SK-N-SH treated with all-trans-retinoic acid at 6 μM for 48 hours (cell line): ENCODE measurements at regions not wholly inside any gene's neighbourhood (a gene's known extent, or its start where the extent isn't known, plus 50 kb on each side); places are given as distances from the start of the nearest gene placed in this dataset.

Experiments used
- ATAC-seq: fragments of 200-7000 bp; cut with Tn5 transposase; 3 replicates; pipeline ENCODE4 v1.9.1; 2020; ENCODE audit warnings: mild to moderate bottlenecking, moderate library complexity
- ARNTL ChIP-seq: fragments of 450-650 bp; formaldehyde crosslinking; IDR thresholded peaks from 2 replicates; pipeline ENCODE4 v1.5.0; 2020; ENCODE audit warnings: low read depth, mild to moderate bottlenecking, moderate library complexity, borderline replicate concordance
- BACH2 ChIP-seq: fragments of 250-450 bp; sonication (Bioruptor Pico); IDR thresholded peaks from 2 replicates; pipeline ENCODE4 v1.9.0; 2021; ENCODE audit warnings: mild to moderate bottlenecking, borderline replicate concordance
- CSDC2 ChIP-seq: fragments of 250-450 bp; sonication (Bioruptor Pico); IDR thresholded peaks from 2 replicates; pipeline ENCODE4 v1.5.0; 2020; ENCODE audit warnings: mild to moderate bottlenecking, moderate library complexity
- ESRRG ChIP-seq: fragments of 250-450 bp; sonication (Bioruptor Pico); IDR thresholded peaks from 2 replicates; pipeline ENCODE4 v1.6.1; 2021; ENCODE audit warnings: mild to moderate bottlenecking
- GLIS3 ChIP-seq: fragments of 250-450 bp; sonication (Bioruptor Pico); IDR thresholded peaks from 2 replicates; pipeline ENCODE4 v1.5.0; 2020; ENCODE audit warnings: mild to moderate bottlenecking, moderate library complexity
- ISL1 ChIP-seq: fragments of 250-450 bp; sonication (Bioruptor Pico); IDR thresholded peaks from 2 replicates; pipeline ENCODE4 v2.1.2; 2022; ENCODE audit warnings: mild to moderate bottlenecking, moderate library complexity
- OSR1 ChIP-seq: fragments of 250-450 bp; sonication (Bioruptor Pico); IDR thresholded peaks from 2 replicates; pipeline ENCODE4 v1.8.0; 2022; ENCODE audit warnings: moderate library complexity, mild to moderate bottlenecking, inconsistent platforms
- PPARA ChIP-seq: fragments of 250-450 bp; sonication (Bioruptor Pico); IDR thresholded peaks from 2 replicates; pipeline ENCODE4 v1.5.0; 2020; ENCODE audit warnings: mild to moderate bottlenecking, borderline replicate concordance
- RARB ChIP-seq: fragments of 250-450 bp; sonication (Bioruptor Pico); IDR thresholded peaks from 2 replicates; pipeline ENCODE4 v1.8.0; 2021; ENCODE audit warnings: mild to moderate bottlenecking, moderate library complexity
- SNAI2 ChIP-seq: fragments of 250-450 bp; sonication (Bioruptor Pico); IDR thresholded peaks from 2 replicates; pipeline ENCODE4 v1.5.0; 2020; ENCODE audit warnings: mild to moderate bottlenecking, moderate library complexity
- TCF4 ChIP-seq: fragments of 250-450 bp; sonication (Bioruptor Pico); IDR thresholded peaks from 2 replicates; pipeline ENCODE4 v1.8.0; 2021; ENCODE audit warnings: mild to moderate bottlenecking, moderate library complexity, borderline replicate concordance
- TOX ChIP-seq: fragments of 250-450 bp; sonication (Bioruptor Pico); IDR thresholded peaks from 2 replicates; pipeline ENCODE4 v1.8.0; 2021; ENCODE audit warnings: mild to moderate bottlenecking, moderate library complexity, borderline replicate concordance
- ZC3H10 ChIP-seq: fragments of 250-450 bp; sonication (Bioruptor Pico); IDR thresholded peaks from 2 replicates; pipeline ENCODE4 v1.5.1; 2021; ENCODE audit warnings: mild to moderate bottlenecking, moderate library complexity
- ZFP3 ChIP-seq: fragments of 250-450 bp; sonication (Bioruptor Pico); IDR thresholded peaks from 2 replicates; pipeline ENCODE4 v1.5.0; 2020; ENCODE audit warnings: mild to moderate bottlenecking, moderate library complexity
- ZFP30 ChIP-seq: fragments of 450-650 bp; formaldehyde crosslinking; IDR thresholded peaks from 2 replicates; pipeline ENCODE4 v1.5.0; 2022; ENCODE audit warnings: mild to moderate bottlenecking, moderate library complexity
- ZNF565 ChIP-seq: fragments of 450-650 bp; formaldehyde crosslinking; conservative IDR thresholded peaks from 2 replicates; pipeline ENCODE4 v1.5.0; 2020; ENCODE audit warnings: low read depth, mild to moderate bottlenecking, moderate library complexity
- ZNF70 ChIP-seq: fragments of 450-650 bp; formaldehyde crosslinking; IDR thresholded peaks from 2 replicates; pipeline ENCODE4 v1.5.0; 2020; ENCODE audit warnings: mild to moderate bottlenecking, moderate library complexity
- ZNF8 ChIP-seq: fragments of 450-650 bp; formaldehyde crosslinking; IDR thresholded peaks from 2 replicates; pipeline ENCODE4 v1.5.0; 2020; ENCODE audit warnings: mild to moderate bottlenecking, moderate library complexity
- TF ChIP-seq, protein P1 (sequence below): fragments of 250-450 bp; sonication (Bioruptor Pico); IDR thresholded peaks from 2 replicates; pipeline ENCODE4 v1.8.0; 2021; ENCODE audit warnings: low read depth, mild to moderate bottlenecking, moderate library complexity, borderline replicate concordance
- TF ChIP-seq, protein P2 (sequence below): fragments of 250-450 bp; sonication (Bioruptor Pico); IDR thresholded peaks from 2 replicates; pipeline ENCODE4 v1.8.0; 2020; ENCODE audit warnings: mild to moderate bottlenecking, moderate library complexity, borderline replicate concordance
- TF ChIP-seq, protein P3 (sequence below): fragments of 250-450 bp; sonication (Bioruptor Pico); IDR thresholded peaks from 2 replicates; pipeline ENCODE4 v1.5.1; 2021; ENCODE audit warnings: mild to moderate bottlenecking, moderate library complexity
- TF ChIP-seq, protein P4 (sequence below): fragments of 250-450 bp; sonication (Bioruptor Pico); IDR thresholded peaks from 2 replicates; pipeline ENCODE4 v1.5.0; 2020; ENCODE audit warnings: mild to moderate bottlenecking, moderate library complexity
- TF ChIP-seq, protein P5 (sequence below): fragments of 250-450 bp; sonication (Bioruptor Pico); IDR thresholded peaks from 2 replicates; pipeline ENCODE4 v1.5.1; 2020; ENCODE audit warnings: low read depth, mild to moderate bottlenecking, moderate library complexity

DNA sequence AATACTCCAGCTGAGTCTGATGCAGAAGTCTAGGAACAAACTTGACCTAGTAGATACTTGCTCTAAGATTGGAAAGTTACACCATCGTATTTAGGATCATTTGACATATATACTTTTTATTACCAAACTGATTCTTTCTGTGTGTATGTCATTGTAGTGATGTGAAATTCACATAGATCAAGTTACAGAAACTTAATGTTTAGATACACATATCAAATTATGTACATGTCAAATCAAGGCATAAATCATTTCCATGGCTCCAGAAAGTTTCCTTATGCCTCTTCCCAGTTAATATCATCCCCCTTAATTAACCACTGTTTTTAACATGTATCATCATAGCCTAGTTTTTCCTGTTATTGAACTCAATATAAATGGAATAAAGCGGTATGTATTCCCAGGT lies 292.0 kb upstream of the CDH11 start:
- ATAC-seq = no peak; the same call in 2 of the 3 replicates
- TF ChIP-seq ZFP30 (CRISPR knock-in tag) (no peak), ZC3H10 (CRISPR knock-in tag) (peak; percentile 39; the same call in 1 of the 2 replicates)
- TF ChIP-seq, all 23 proteins: peak for 1

DNA sequence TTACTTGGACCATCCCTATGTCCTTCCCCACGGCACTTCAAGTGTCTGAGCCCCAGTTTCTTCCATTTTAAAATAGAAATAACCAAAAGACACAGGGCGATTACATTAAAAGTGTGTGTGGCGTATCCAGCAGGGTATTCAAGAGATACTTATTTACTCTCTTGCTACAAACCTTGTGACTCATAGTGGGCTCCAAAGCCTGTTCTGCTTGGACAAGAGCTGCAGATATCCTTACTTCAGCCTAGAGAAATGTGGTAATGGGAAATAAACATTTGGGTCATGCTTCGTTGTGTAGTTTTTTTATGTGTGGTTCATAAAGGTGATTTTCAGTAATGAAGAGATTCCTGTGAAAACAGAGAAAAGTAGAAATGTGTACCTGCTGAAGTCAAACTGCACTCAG lies 288.9 kb upstream of the CDH11 start:
- no peak for ATAC-seq
- no peak for TF ChIP-seq ESRRG (CRISPR knock-in tag)
- no peak for TF ChIP-seq CSDC2 (CRISPR knock-in tag)

DNA sequence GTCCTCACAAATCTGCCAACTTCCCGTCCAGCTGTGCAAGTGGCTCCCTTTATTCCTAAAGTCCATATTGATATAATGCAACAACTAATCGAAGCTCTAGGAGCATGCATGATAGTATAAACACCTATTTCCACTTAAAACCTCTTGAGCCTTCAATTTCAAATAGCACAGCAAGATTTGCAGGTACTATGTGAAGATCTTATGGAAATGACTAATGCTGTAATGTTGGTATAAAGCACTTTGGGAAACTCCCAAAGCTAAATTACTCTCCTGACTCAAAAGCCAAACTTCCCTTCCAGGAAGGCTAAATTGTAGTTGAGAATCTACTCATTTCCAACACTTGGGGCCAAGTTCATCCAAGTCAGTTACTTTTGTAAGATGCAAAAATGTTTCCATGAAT lies 287.6 kb upstream of the CDH11 start:
- ATAC-seq = no peak
- TF ChIP-seq ZNF565 (CRISPR knock-in tag) (no peak), ISL1 (no peak), CSDC2 (CRISPR knock-in tag) (no peak), PPARA (CRISPR knock-in tag) (no peak), ARNTL (CRISPR knock-in tag) (no peak), BACH2 (no peak), ZFP3 (CRISPR knock-in tag) (no peak), TCF4 (CRISPR knock-in tag) (no peak), ZNF8 (CRISPR knock-in tag) (no peak), SNAI2 (CRISPR knock-in tag) (no peak), TOX (CRISPR knock-in tag) (no peak), ZFP30 (CRISPR knock-in tag) (no peak), ZNF70 (CRISPR knock-in tag) (no peak), RARB (no peak), ESRRG (CRISPR knock-in tag) (no peak), OSR1 (no peak), GLIS3 (CRISPR knock-in tag) (no peak)
- TF ChIP-seq, protein P1, sequence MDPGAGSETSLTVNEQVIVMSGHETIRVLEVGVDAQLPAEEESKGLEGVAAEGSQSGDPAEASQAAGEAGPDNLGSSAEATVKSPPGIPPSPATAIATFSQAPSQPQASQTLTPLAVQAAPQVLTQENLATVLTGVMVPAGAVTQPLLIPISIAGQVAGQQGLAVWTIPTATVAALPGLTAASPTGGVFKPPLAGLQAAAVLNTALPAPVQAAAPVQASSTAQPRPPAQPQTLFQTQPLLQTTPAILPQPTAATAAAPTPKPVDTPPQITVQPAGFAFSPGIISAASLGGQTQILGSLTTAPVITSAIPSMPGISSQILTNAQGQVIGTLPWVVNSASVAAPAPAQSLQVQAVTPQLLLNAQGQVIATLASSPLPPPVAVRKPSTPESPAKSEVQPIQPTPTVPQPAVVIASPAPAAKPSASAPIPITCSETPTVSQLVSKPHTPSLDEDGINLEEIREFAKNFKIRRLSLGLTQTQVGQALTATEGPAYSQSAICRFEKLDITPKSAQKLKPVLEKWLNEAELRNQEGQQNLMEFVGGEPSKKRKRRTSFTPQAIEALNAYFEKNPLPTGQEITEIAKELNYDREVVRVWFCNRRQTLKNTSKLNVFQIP (CRISPR knock-in tag) = no peak
- TF ChIP-seq, protein P2, sequence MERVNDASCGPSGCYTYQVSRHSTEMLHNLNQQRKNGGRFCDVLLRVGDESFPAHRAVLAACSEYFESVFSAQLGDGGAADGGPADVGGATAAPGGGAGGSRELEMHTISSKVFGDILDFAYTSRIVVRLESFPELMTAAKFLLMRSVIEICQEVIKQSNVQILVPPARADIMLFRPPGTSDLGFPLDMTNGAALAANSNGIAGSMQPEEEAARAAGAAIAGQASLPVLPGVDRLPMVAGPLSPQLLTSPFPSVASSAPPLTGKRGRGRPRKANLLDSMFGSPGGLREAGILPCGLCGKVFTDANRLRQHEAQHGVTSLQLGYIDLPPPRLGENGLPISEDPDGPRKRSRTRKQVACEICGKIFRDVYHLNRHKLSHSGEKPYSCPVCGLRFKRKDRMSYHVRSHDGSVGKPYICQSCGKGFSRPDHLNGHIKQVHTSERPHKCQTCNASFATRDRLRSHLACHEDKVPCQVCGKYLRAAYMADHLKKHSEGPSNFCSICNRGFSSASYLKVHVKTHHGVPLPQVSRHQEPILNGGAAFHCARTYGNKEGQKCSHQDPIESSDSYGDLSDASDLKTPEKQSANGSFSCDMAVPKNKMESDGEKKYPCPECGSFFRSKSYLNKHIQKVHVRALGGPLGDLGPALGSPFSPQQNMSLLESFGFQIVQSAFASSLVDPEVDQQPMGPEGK (CRISPR knock-in tag) = no peak

DNA sequence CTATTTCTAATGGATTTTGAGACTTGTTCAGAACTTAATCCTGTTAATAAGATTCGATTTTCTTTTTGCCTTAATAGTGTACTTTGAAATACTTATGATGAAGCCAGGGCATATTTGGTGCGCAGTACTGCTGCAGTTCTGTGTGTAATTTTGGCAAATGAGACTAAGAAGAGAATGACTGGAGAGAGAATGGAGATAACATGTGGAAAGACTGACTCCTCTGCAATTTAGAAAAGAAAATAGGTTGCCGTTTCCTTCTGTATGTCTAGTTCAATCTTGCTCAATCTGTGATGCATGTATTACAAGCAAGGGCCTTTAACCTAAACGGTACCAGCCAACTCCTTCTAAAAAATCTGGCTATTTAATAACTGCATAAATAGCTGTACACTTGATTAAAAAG lies 285.1 kb upstream of the CDH11 start:
- no peak for ATAC-seq
- TF ChIP-seq ESRRG (CRISPR knock-in tag) (no peak), OSR1 (no peak), ZFP30 (CRISPR knock-in tag) (no peak), TCF4 (CRISPR knock-in tag) (no peak), ISL1 (no peak), ZC3H10 (CRISPR knock-in tag) (no peak)

DNA sequence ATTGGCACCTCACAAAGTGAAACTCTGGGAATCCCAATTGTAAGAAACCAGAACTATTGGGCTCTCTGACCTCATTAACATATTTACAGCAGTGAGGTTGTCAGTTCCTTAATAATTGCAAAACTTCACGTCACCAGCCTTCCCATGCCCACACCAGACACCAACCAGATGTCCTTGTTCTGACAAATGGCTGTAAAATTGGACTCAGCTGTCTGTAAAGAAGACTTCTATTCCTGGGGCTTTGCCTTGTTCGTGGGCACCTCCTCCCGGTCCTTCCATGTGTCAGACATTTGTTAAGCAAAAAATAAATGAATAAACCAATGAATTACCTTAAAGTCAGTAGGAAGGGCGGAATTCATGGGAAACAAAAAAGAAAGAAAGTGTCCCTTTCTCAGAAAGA lies 284.3 kb upstream of the CDH11 start:
- TF ChIP-seq CSDC2 (CRISPR knock-in tag) (no peak), TCF4 (CRISPR knock-in tag) (no peak), ZFP3 (CRISPR knock-in tag) (no peak), PPARA (CRISPR knock-in tag) (no peak), GLIS3 (CRISPR knock-in tag) (no peak), ZC3H10 (CRISPR knock-in tag) (no peak), TOX (CRISPR knock-in tag) (no peak), ARNTL (CRISPR knock-in tag) (no peak), ISL1 (no peak), OSR1 (no peak), RARB (no peak), ZNF8 (CRISPR knock-in tag) (no peak)
- TF ChIP-seq, protein P2 (CRISPR knock-in tag) = no peak
- TF ChIP-seq, protein P3, sequence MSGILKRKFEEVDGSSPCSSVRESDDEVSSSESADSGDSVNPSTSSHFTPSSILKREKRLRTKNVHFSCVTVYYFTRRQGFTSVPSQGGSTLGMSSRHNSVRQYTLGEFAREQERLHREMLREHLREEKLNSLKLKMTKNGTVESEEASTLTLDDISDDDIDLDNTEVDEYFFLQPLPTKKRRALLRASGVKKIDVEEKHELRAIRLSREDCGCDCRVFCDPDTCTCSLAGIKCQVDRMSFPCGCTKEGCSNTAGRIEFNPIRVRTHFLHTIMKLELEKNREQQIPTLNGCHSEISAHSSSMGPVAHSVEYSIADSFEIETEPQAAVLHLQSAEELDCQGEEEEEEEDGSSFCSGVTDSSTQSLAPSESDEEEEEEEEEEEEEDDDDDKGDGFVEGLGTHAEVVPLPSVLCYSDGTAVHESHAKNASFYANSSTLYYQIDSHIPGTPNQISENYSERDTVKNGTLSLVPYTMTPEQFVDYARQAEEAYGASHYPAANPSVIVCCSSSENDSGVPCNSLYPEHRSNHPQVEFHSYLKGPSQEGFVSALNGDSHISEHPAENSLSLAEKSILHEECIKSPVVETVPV (CRISPR knock-in tag) = no peak
- TF ChIP-seq, protein P4, sequence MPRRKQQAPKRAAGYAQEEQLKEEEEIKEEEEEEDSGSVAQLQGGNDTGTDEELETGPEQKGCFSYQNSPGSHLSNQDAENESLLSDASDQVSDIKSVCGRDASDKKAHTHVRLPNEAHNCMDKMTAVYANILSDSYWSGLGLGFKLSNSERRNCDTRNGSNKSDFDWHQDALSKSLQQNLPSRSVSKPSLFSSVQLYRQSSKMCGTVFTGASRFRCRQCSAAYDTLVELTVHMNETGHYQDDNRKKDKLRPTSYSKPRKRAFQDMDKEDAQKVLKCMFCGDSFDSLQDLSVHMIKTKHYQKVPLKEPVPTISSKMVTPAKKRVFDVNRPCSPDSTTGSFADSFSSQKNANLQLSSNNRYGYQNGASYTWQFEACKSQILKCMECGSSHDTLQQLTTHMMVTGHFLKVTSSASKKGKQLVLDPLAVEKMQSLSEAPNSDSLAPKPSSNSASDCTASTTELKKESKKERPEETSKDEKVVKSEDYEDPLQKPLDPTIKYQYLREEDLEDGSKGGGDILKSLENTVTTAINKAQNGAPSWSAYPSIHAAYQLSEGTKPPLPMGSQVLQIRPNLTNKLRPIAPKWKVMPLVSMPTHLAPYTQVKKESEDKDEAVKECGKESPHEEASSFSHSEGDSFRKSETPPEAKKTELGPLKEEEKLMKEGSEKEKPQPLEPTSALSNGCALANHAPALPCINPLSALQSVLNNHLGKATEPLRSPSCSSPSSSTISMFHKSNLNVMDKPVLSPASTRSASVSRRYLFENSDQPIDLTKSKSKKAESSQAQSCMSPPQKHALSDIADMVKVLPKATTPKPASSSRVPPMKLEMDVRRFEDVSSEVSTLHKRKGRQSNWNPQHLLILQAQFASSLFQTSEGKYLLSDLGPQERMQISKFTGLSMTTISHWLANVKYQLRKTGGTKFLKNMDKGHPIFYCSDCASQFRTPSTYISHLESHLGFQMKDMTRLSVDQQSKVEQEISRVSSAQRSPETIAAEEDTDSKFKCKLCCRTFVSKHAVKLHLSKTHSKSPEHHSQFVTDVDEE (CRISPR knock-in tag) = no peak
- TF ChIP-seq, protein P5, sequence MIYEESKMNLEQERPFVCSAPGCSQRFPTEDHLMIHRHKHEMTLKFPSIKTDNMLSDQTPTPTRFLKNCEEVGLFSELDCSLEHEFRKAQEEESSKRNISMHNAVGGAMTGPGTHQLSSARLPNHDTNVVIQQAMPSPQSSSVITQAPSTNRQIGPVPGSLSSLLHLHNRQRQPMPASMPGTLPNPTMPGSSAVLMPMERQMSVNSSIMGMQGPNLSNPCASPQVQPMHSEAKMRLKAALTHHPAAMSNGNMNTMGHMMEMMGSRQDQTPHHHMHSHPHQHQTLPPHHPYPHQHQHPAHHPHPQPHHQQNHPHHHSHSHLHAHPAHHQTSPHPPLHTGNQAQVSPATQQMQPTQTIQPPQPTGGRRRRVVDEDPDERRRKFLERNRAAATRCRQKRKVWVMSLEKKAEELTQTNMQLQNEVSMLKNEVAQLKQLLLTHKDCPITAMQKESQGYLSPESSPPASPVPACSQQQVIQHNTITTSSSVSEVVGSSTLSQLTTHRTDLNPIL (CRISPR knock-in tag) = no peak
- no peak for ATAC-seq
